ENCODE measurements at regions not wholly inside any gene's neighbourhood (a gene's known extent, or its start where the extent isn't known, plus 50 kb on each side); places are given as distances from the start of the nearest gene placed in this dataset.

- no peak for TF ChIP-seq CTCF (IDR thresholded peaks at IDR 0.05; ENCODE audit: borderline replicate concordance, extremely low read depth, low read length, poor library complexity, severe bottlenecking)
- TF ChIP-seq EZH2 (IDR thresholded peaks at IDR 0.05; ENCODE audit: borderline replicate concordance, low read depth, low read length, severe bottlenecking): no peak
Observed at GRCh38 chr13:85729296-85729695, 69.9 kb downstream of the SLITRK6 start.
